ENCODE measurements at regions not wholly inside any gene's neighbourhood (a gene's known extent, or its start where the extent isn't known, plus 50 kb on each side); places are given as distances from the start of the nearest gene placed in this dataset.

- in situ Hi-C loops (cut with MboI; ENCODE audit: low sequenced_read_pairs, unreplicated experiment), result no loop called here
- peak; percentile 17 for DNase-seq (ENCODE audit: low spot score)
Measured at GRCh38 chr5:153358315-153358976, 132.0 kb upstream of the GRIA1 start.

GRCh38 chr5:153360860-153361259 lies 129.6 kb upstream of the GRIA1 start:
- no peak for TF ChIP-seq CTCF (IDR thresholded peaks at IDR 0.05; ENCODE audit: borderline replicate concordance, control extremely low read depth, extremely low read depth, insufficient read depth, missing control alignments)
- DNase-seq (ENCODE audit: low spot score), result no peak
- in situ Hi-C loops (cut with MboI; ENCODE audit: low sequenced_read_pairs, unreplicated experiment), result no loop called here

More at GRCh38 chr5:153358315-153358976, 132.0 kb upstream of the GRIA1 start:
- no peak for TF ChIP-seq CTCF (IDR thresholded peaks at IDR 0.05; ENCODE audit: borderline replicate concordance, control extremely low read depth, extremely low read depth, insufficient read depth, missing control alignments)

GRCh38 chr5:153361735-153362409 lies 128.6 kb upstream of the GRIA1 start:
- in situ Hi-C loops (cut with MboI; ENCODE audit: low sequenced_read_pairs, unreplicated experiment), result no loop called here
- DNase-seq (ENCODE audit: low spot score), result no peak
- no peak for TF ChIP-seq CTCF (IDR thresholded peaks at IDR 0.05; ENCODE audit: borderline replicate concordance, control extremely low read depth, extremely low read depth, insufficient read depth, missing control alignments)

- DNase-seq (ENCODE audit: low spot score), result no peak
- no peak for TF ChIP-seq CTCF (IDR thresholded peaks at IDR 0.05; ENCODE audit: borderline replicate concordance, control extremely low read depth, extremely low read depth, insufficient read depth, missing control alignments)
- in situ Hi-C loops (cut with MboI; ENCODE audit: low sequenced_read_pairs, unreplicated experiment), result no loop called here
Measured at GRCh38 chr5:153365547-153365946, 124.9 kb upstream of the GRIA1 start.

- in situ Hi-C loops (cut with MboI; ENCODE audit: low sequenced_read_pairs, unreplicated experiment), result no loop called here
- TF ChIP-seq CTCF (IDR thresholded peaks at IDR 0.05; ENCODE audit: borderline replicate concordance, control extremely low read depth, extremely low read depth, insufficient read depth, missing control alignments), result no peak
- no peak for DNase-seq (ENCODE audit: low spot score)
Measured at GRCh38 chr5:153367466-153367865, 123.0 kb upstream of the GRIA1 start.

- no peak for TF ChIP-seq CTCF (IDR thresholded peaks at IDR 0.05; ENCODE audit: borderline replicate concordance, control extremely low read depth, extremely low read depth, insufficient read depth, missing control alignments)
- no peak for DNase-seq (ENCODE audit: low spot score)
- in situ Hi-C loops (cut with MboI; ENCODE audit: low sequenced_read_pairs, unreplicated experiment), result no loop called here
Measured at GRCh38 chr5:153372425-153373129, 117.9 kb upstream of the GRIA1 start.
